K562 (cell line): ENCODE measurements at regions not wholly inside any gene's neighbourhood (a gene's known extent, or its start where the extent isn't known, plus 50 kb on each side); places are given as distances from the start of the nearest gene placed in this dataset.

ENCODE experiments used
- ATAC-seq: fragments of 200-7000 bp; cut with Tn5 transposase; 3 replicates; pipeline ENCODE4 v1.9.1; 2020; ENCODE audit warnings: moderate library complexity
- BruUV-seq: library from RNA; stranded (reverse); fragments of 400-500 nt; replicated peaks from 2 replicates; lab custom pipeline; 2021; lab: Mats Ljungman, UMichigan
- CTCF ChIA-PET: fragments of 300-600 bp; formaldehyde crosslinking; extraction: SDS; loops from one replicate; lab custom pipeline; 2021; ENCODE audit warnings: low intra/inter-chr PET ratio; lab: Yijun Ruan, JAX
- POLR2A ChIA-PET: fragments of 300-600, 350-650 bp; sonication (Branson Sonifier 250); formaldehyde crosslinking; extraction: SDS; loops from one replicate; lab custom pipeline; 2021; ENCODE audit warnings: antibody characterized with exemption, inconsistent platforms; lab: Yijun Ruan, JAX
- DNase-seq, 4 experiments: peaks; one replicate each; pipeline versions ENCODE4 v3.0.0 to v3.0.0-alpha.2; 2011 to 2018; ENCODE audit warnings: low spot score in 3 of 4, mixed read lengths in 3 of 4; ENCODE audit errors: extremely low read depth in 1 of 4
- FAIRE-seq: peaks from 2 replicates; lab custom pipeline; 2011; peaks lifted over from hg19 to GRCh38; lab: Jason Lieb, UNC
- H2AFZ ChIP-seq: 2 replicates; pipeline ENCODE4 v1.6.0; 2011; ENCODE audit warnings: low read depth, low read length, control low read depth, inconsistent platforms
- H3K27ac ChIP-seq: fragments of 200-600 bp; 3 replicates; pipeline ENCODE4 v1.8.0; 2011; ENCODE audit warnings: low read depth, mild to moderate bottlenecking, control low read depth, inconsistent platforms, low read length, moderate library complexity, mixed read lengths; ENCODE audit errors: extremely low read depth
- H3K27me3 ChIP-seq, 2 experiments: fragments of 300-600 bp in 1 of 2; 2 replicates in 1 of 2; 3 replicates in 1 of 2; pipeline versions ENCODE4 v1.6.0 to v1.8.0; 2011; ENCODE audit warnings: inconsistent platforms in 2 of 2, low read length in 2 of 2, mild to moderate bottlenecking in 1 of 2, mixed read lengths in 1 of 2, moderate library complexity in 1 of 2; ENCODE audit not compliant: control insufficient read depth in 2 of 2, insufficient read depth in 2 of 2
- H3K36me3 ChIP-seq: fragments of 300-600 bp; 3 replicates; pipeline ENCODE4 v1.8.0; 2011; ENCODE audit warnings: mild to moderate bottlenecking, low read length, inconsistent platforms; ENCODE audit not compliant: control insufficient read depth, insufficient read depth
- H3K4me1 ChIP-seq, 2 experiments: fragments of 200-600 bp in 1 of 2; replicated peaks in 1 of 2; 2 replicates in 1 of 2; 3 replicates in 1 of 2; pipeline versions ENCODE4 v1.5.1 to v1.8.0; 2011; ENCODE audit warnings: inconsistent platforms in 2 of 2, low read length in 2 of 2, mild to moderate bottlenecking in 1 of 2, mixed read lengths in 1 of 2, moderate library complexity in 1 of 2; ENCODE audit not compliant: control insufficient read depth in 2 of 2, insufficient read depth in 2 of 2
- H3K4me2 ChIP-seq: 2 replicates; pipeline ENCODE4 v1.6.1; 2011; ENCODE audit warnings: low read length, control low read depth, inconsistent platforms, mixed read lengths; ENCODE audit not compliant: insufficient read depth
- H3K4me3 ChIP-seq: fragments of 200-600 bp; sonication (generic), shearing (Covaris generic); 2 replicates; pipeline ENCODE4 v1.5.1; 2016; ENCODE audit warnings: control low read depth, inconsistent platforms
- H3K79me2 ChIP-seq: fragments of 200-600 bp; 3 replicates; pipeline ENCODE4 v1.8.0; 2011; ENCODE audit warnings: low read length, inconsistent platforms; ENCODE audit not compliant: control insufficient read depth, insufficient read depth
- H3K9ac ChIP-seq, 2 experiments: 2 replicates each; pipeline versions ENCODE4 v1.6.0 to v1.6.1; 2011; ENCODE audit warnings: low read depth in 2 of 2, low read length in 2 of 2, control low read depth in 1 of 2, inconsistent platforms in 1 of 2, mild to moderate bottlenecking in 1 of 2, mixed read lengths in 1 of 2; ENCODE audit not compliant: insufficient read depth in 1 of 2
- H3K9me1 ChIP-seq: one replicate; pipeline ENCODE4 v1.6.0; 2011; ENCODE audit warnings: inconsistent platforms, mild to moderate bottlenecking, low read length, moderate library complexity; ENCODE audit not compliant: control insufficient read depth, insufficient read depth
- H3K9me3 ChIP-seq: replicated peaks from 2 replicates; pipeline ENCODE4 v1.5.1; 2011; ENCODE audit warnings: low read depth, low read length, inconsistent platforms; ENCODE audit not compliant: control insufficient read depth, insufficient read depth
- H4K20me1 ChIP-seq: replicated peaks from 2 replicates; pipeline ENCODE4 v1.6.1; 2011; ENCODE audit warnings: low read length, inconsistent platforms, mixed read lengths; ENCODE audit not compliant: control insufficient read depth, insufficient read depth
- CHD7 ChIP-seq: fragments of 200-600 bp; sonication (generic); IDR thresholded peaks from one replicate; pipeline ENCODE4 v1.6.1; 2012; ENCODE audit warnings: mild to moderate bottlenecking, low read depth, low read length, inconsistent platforms
- HOXB6 ChIP-seq: fragments of 250-450 bp; sonication (Bioruptor Pico); IDR thresholded peaks from 2 replicates; pipeline ENCODE4 v1.5.1; 2022; ENCODE audit warnings: mild to moderate bottlenecking, borderline replicate concordance
- ZBTB2 ChIP-seq: fragments of 450-650 bp; IDR thresholded peaks from 2 replicates; pipeline ENCODE4 v1.6.1; 2016; ENCODE audit warnings: antibody characterized with exemption
- ZNF324 ChIP-seq: fragments of 250-450 bp; sonication (Bioruptor Pico); IDR thresholded peaks from 2 replicates; pipeline ENCODE4 v1.4.0; 2020; ENCODE audit warnings: mild to moderate bottlenecking
- ZNF76 ChIP-seq: fragments of 250-450 bp; sonication (Bioruptor Pico); IDR thresholded peaks from 2 replicates; pipeline ENCODE4 v1.4.0; 2020; ENCODE audit warnings: mild to moderate bottlenecking, moderate library complexity, borderline replicate concordance
- in situ Hi-C: fragments of 300-500 bp; cut with MboI; formaldehyde crosslinking; loops from 4 replicates; pipeline ENCODE4 v1.15.0; 2018; ENCODE audit warnings: inconsistent platforms, mixed read lengths
- intact Hi-C: fragments of 100-400 bp; cut with micrococcal nuclease; formaldehyde crosslinking; loops from 2 replicates; pipeline ENCODE4 v1.14.2; 2022

GRCh38 chr13:79935121-79935520 is 405.8 kb downstream of the SPRY2 start:
- in situ Hi-C loops = no loop called here
- TF ChIP-seq ZNF324 (no peak), ZBTB2 (no peak), CHD7 (no peak), ZNF76 (CRISPR knock-in tag) (no peak), HOXB6 (CRISPR knock-in tag) (no peak)

More at GRCh38 chr13:79935121-79935520, 405.8 kb downstream of the SPRY2 start:
- no peak for ATAC-seq
- no peaks in the 10 kb centered on the region for H4K20me1 ChIP-seq
- H3K4me3 ChIP-seq = no peak overlapping the region
- BruUV-seq = no TSS peak
- no peak overlapping the region for H3K27ac ChIP-seq
- no peak overlapping the region for H3K9ac ChIP-seq
- no peak overlapping the region for H3K4me2 ChIP-seq
- no peak overlapping the region for H2AFZ ChIP-seq
- FAIRE-seq = no peak
- no peaks in the 10 kb centered on the region for H3K27me3 ChIP-seq
- no peak for DNase-seq
- intact Hi-C loops = no loop called here
- no peaks in the 10 kb centered on the region for H3K4me1 ChIP-seq
- CTCF ChIA-PET = no interaction called here
- POLR2A ChIA-PET = no interaction called here
- no peaks in the 10 kb centered on the region for H3K9me3 ChIP-seq
- H3K36me3 ChIP-seq = no peaks in the 10 kb centered on the region
- H3K9me1 ChIP-seq = no peaks in the 10 kb centered on the region
- no peaks in the 10 kb centered on the region for H3K79me2 ChIP-seq
